Epithelial cell of proximal tubule (primary cell): ENCODE measurements at regions not wholly inside any gene's neighbourhood (a gene's known extent, or its start where the extent isn't known, plus 50 kb on each side); places are given as distances from the start of the nearest gene placed in this dataset.

Experiments
- DNase-seq: peaks from one replicate; pipeline ENCODE4 v3.0.0-alpha.2; 2011; ENCODE audit warnings: low read depth
- H3K4me3 ChIP-seq: 2 replicates; pipeline ENCODE4 v1.5.1; 2011; ENCODE audit warnings: low read depth, mild to moderate bottlenecking, low read length
- TF ChIP-seq, protein P1 (sequence below): conservative IDR thresholded peaks from 2 replicates; pipeline ENCODE4 v1.5.1; 2012; ENCODE audit warnings: low read depth, mild to moderate bottlenecking, low read length

DNA sequence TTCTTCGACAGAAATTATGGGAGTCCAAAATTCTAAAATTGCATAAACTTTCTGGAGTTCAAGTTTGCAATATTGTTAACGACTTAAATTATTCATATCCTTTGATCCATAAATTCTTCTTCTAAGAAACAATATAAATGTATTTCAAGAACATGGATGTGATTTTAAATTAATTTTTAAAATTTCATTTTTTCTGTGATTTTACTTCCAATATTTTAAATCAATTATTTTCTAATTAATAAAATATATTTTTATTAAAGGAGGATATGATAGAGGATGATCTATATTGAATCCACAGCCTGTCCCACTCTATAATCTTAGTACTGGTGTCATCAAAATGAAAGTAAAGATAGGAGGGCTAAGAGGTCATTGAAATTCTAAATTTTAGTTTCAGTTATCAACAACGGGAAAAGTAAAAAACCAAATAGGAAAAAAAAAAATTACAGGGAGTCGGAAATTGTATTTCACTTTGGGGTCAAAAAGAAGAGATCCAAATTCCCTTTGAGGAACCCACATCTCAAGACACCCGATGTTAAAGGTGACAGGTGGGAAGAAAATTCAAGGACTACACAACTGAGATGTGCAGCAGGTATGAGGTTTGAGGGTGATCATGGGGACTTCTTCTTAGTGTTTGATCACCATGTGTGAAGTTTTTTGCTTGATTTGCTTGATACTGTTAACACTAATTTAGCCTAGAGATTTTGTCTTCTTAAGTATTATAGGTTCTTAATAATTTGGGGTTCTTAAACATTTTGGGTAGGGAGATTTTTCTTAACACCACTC is 154.8 kb upstream of the RGS18 start:
- no peak for DNase-seq
- H3K4me3 ChIP-seq, result no peak overlapping the region
- TF ChIP-seq, protein P1, sequence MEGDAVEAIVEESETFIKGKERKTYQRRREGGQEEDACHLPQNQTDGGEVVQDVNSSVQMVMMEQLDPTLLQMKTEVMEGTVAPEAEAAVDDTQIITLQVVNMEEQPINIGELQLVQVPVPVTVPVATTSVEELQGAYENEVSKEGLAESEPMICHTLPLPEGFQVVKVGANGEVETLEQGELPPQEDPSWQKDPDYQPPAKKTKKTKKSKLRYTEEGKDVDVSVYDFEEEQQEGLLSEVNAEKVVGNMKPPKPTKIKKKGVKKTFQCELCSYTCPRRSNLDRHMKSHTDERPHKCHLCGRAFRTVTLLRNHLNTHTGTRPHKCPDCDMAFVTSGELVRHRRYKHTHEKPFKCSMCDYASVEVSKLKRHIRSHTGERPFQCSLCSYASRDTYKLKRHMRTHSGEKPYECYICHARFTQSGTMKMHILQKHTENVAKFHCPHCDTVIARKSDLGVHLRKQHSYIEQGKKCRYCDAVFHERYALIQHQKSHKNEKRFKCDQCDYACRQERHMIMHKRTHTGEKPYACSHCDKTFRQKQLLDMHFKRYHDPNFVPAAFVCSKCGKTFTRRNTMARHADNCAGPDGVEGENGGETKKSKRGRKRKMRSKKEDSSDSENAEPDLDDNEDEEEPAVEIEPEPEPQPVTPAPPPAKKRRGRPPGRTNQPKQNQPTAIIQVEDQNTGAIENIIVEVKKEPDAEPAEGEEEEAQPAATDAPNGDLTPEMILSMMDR, result no peak

DNA sequence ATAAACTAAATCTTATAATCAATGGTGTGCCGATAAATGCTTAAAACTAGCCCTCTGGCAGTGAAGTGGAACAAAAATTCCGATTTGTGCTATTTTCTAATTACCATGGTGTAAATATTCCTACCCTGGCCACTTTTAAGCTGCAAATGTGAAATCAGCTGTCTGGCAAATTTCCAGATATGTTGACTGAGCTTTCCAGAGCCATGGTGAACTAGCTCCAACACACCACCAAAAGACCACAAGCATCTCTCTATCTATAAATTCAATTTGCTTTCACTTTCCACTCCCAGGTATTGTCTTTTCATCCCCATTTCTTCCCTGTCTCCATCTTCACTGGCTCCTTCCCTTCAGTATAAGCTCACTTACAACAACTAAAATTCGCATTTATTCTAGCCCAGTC is 152.3 kb upstream of the RGS18 start:
- H3K4me3 ChIP-seq, result no peak overlapping the region
- TF ChIP-seq, protein P1, result no peak
- no peak for DNase-seq

DNA sequence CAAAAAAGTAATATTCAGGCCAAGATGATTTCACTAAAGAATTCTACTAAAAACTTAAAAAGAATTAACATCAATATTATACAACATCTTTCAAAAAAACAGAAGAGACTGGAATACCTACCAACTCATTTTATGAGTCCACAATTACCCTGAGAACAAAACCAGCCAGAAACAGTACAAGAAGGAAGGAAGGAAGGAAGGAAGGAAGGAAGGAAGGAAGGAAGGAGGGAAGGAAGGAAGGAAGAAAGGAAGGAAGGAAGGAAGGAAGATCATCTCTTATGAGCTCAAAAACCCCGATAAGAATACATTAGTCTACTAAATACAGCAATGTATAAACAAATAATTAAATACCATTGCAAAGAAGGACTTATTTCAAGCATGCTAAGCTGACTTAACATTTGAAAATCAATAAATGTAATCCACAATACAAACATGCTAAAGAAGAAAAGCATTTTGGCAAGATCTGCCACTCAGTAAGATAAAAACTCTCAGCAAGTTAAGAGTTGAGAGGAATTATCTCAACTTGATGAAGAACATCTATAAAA is 149.9 kb upstream of the RGS18 start:
- H3K4me3 ChIP-seq, result no peak overlapping the region
- TF ChIP-seq, protein P1, result no peak
- no peak for DNase-seq

DNA sequence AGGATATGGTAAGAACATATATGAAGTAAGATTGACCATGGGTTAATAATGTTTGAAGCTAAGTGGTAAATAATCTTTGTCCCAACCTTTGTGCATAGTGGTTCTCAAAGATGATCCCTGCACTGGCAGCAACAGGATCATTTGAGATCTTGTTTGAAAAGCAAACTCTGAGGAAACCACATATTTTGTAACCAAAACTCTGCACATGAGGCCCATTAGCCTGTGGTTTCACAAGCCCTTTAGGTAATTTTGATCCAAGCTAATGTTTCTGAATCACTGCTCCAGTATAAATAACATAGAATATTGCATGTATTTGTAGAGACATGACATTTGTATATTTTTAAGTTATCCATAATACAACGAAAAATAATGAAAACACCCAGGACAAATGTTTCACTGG is 147.9 kb upstream of the RGS18 start:
- TF ChIP-seq, protein P1, result no peak
- no peak overlapping the region for H3K4me3 ChIP-seq
- DNase-seq, result no peak

DNA sequence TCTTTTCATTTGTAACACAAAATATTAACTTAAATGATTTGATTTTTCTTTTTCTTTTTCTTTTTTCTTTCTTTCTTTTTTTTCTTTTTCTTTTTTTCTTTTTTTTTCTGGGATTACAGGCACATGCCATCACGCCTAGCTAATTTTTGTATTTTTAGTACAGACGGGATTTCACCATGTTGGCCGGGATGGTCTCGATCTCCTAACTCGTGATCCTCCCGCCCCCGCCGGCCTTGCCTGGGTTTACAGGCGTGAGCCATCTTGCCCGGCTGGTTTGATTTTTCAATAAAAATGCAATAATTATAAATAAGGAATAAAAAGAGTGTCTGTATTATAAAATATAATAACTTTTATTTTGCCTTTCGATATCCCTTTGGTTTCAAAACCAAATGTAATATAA is 146.7 kb upstream of the RGS18 start:
- no peak overlapping the region for H3K4me3 ChIP-seq
- TF ChIP-seq, protein P1, result no peak
- DNase-seq, result no peak

DNA sequence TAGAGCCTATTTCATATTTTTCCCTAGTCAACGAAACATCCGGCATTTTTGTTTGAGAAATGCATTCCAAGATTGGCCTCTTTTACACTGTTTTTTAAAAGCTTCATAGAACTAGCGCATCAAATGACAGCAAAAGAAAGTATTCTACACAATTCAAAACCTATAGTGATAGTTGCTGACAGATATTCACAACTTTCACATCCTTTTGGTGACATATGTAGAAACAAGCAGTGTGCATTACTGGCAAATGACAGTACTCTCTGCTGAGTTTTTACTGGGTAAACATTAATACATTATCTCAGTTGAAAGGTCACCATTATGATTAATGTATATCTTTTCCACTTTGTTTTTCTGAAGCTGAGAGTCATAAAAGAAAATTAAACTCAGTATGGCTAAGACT is 135.4 kb upstream of the RGS18 start:
- DNase-seq, result no peak
- no peak overlapping the region for H3K4me3 ChIP-seq
- TF ChIP-seq, protein P1, result no peak

DNA sequence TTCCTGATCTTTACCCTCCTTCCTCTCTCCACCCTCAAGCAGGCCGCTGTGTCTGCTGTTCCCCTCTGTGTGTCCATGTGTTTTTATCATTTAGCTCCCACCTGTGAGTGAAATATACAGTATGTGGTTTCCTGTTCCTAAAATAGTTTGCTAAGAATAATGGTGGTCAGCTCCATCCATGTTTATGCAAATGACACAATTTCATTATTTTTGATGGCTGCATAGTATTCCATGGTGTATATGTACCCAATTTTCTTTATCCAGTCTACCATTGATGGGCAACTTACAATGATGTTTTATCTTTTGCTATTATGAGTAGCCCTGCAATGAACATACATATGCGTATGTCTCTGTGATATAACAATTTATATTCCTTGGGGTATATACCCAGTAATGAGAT is 133.4 kb upstream of the RGS18 start:
- TF ChIP-seq, protein P1, result no peak
- DNase-seq, result no peak
- no peak overlapping the region for H3K4me3 ChIP-seq
